ENCODE measurements at regions not wholly inside any gene's neighbourhood (a gene's known extent, or its start where the extent isn't known, plus 50 kb on each side); places are given as distances from the start of the nearest gene placed in this dataset.

- Histone ChIP-seq H3K36me3 (no peaks in the 10 kb centered on the region), H3K4me3 (no peak overlapping the region), H3K27ac (no peak overlapping the region), H3K4me1 (no peaks in the 10 kb centered on the region), H3K27me3 (no peaks in the 10 kb centered on the region), H3K9me3 (no peaks in the 10 kb centered on the region)
- TF ChIP-seq POLR2A (IDR thresholded peaks at IDR 0.05) (no peak), EP300 (IDR thresholded peaks at IDR 0.05) (no peak), POLR2AphosphoS5 (IDR thresholded peaks at IDR 0.05) (no peak)
- TF ChIP-seq, protein P1, sequence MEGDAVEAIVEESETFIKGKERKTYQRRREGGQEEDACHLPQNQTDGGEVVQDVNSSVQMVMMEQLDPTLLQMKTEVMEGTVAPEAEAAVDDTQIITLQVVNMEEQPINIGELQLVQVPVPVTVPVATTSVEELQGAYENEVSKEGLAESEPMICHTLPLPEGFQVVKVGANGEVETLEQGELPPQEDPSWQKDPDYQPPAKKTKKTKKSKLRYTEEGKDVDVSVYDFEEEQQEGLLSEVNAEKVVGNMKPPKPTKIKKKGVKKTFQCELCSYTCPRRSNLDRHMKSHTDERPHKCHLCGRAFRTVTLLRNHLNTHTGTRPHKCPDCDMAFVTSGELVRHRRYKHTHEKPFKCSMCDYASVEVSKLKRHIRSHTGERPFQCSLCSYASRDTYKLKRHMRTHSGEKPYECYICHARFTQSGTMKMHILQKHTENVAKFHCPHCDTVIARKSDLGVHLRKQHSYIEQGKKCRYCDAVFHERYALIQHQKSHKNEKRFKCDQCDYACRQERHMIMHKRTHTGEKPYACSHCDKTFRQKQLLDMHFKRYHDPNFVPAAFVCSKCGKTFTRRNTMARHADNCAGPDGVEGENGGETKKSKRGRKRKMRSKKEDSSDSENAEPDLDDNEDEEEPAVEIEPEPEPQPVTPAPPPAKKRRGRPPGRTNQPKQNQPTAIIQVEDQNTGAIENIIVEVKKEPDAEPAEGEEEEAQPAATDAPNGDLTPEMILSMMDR (IDR thresholded peaks at IDR 0.05), result no peak
- WGBS, 2 donors (ENCODE audit: low coverage in 1 of 2), result 51 to 66% methylated on average over 2 of the region's 2 CpGs
- ATAC-seq, result no peak
Measured at GRCh38 chr3:148077965-148078364, 619.7 kb upstream of the AGTR1 start.

DNA sequence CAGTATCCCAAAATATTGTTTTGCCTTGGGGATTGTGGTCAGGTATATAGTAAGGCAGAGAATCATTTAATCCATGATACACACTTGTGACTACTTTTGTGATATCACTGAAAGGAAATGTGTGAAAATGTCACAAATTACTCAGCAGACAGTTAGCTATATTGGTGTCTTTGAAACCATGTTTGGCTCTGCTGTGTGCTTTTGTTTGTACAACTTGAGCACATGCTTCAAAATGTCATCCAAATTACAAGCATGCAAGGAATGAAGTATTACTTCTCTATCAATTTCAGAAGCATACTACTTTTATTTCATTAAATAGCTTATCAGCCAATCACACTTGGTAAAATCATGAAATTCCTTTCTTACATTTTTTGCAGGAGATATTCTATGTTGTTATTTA is 619.0 kb upstream of the AGTR1 start:
- Histone ChIP-seq H3K4me3 (no peak overlapping the region), H3K4me1 (no peaks in the 10 kb centered on the region), H3K36me3 (no peaks in the 10 kb centered on the region), H3K9me3 (no peaks in the 10 kb centered on the region), H3K27ac (no peak overlapping the region), H3K27me3 (no peaks in the 10 kb centered on the region)
- TF ChIP-seq, protein P1 (IDR thresholded peaks at IDR 0.05), result no peak
- TF ChIP-seq POLR2AphosphoS5 (IDR thresholded peaks at IDR 0.05) (no peak), POLR2A (IDR thresholded peaks at IDR 0.05) (no peak), EP300 (IDR thresholded peaks at IDR 0.05) (no peak)
- ATAC-seq, result no peak

DNA sequence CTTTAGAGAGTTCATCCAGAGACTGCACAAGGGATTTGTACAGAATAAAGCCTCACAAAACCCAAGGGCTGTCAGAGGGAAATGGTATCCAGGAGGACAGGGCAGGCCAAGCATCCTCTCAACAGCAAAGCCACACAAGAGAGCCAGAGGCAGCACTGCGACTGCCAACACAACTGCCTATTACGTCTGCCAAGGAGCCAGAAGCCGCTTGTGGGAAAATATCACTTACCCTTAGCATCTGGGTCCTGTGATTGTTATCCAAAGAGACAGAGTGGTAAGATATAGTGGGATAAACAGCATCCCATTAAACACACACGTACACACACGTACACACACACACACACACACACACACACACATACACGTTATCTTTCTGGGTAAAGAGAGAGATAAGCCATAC is 618.3 kb upstream of the AGTR1 start:
- no peaks in the 10 kb centered on the region for H3K36me3 ChIP-seq
- 76 to 92% methylated on average over 3 to 4 of the region's 6 CpGs for WGBS, 2 donors (ENCODE audit: low coverage in 1 of 2)
- H3K27me3 ChIP-seq, result no peaks in the 10 kb centered on the region
- ATAC-seq, result no peak
- no peaks in the 10 kb centered on the region for H3K4me1 ChIP-seq
- no peaks in the 10 kb centered on the region for H3K9me3 ChIP-seq
- H3K4me3 ChIP-seq, result no peak overlapping the region
- TF ChIP-seq, protein P1 (IDR thresholded peaks at IDR 0.05), result no peak
- TF ChIP-seq EP300 (IDR thresholded peaks at IDR 0.05) (no peak), POLR2A (IDR thresholded peaks at IDR 0.05) (no peak), POLR2AphosphoS5 (IDR thresholded peaks at IDR 0.05) (no peak)
- H3K27ac ChIP-seq, result no peak overlapping the region

DNA sequence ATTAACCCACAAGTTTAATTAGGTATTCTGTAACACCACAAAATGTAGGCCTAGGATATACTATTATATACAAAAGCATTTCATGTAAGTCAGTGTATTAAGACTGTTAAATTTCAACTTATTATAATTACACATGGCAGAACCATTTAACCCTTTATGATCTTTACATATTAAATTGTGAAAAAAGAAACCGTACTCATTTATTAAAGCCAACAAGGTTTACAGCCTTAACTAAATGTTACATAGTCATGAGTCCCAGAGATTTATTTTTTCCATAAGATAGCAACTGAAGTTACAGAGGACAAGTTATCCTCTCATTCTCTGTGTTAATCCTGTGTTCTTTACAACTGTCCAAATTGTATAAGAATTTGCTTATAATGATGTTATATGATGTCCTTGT is 615.8 kb upstream of the AGTR1 start:
- no peak overlapping the region for H3K27ac ChIP-seq
- TF ChIP-seq POLR2A (IDR thresholded peaks at IDR 0.05) (no peak), EP300 (IDR thresholded peaks at IDR 0.05) (no peak)
- 100% methylated on average over 1 of the region's 1 CpG for WGBS, 2 donors (ENCODE audit: low coverage in 1 of 2)

GRCh38 chr3:148082506-148083280 is 615.0 kb upstream of the AGTR1 start:
- 73 to 93% methylated on average over 4 of the region's 4 CpGs for WGBS, 2 donors (ENCODE audit: low coverage in 1 of 2)
- Histone ChIP-seq H3K36me3 (no peaks in the 10 kb centered on the region), H3K27me3 (no peaks in the 10 kb centered on the region), H3K4me1 (no peaks in the 10 kb centered on the region), H3K27ac (no peak overlapping the region), H3K4me3 (no peak overlapping the region), H3K9me3 (no peaks in the 10 kb centered on the region)
- ATAC-seq, result no peak
- TF ChIP-seq POLR2A (IDR thresholded peaks at IDR 0.05) (no peak), POLR2AphosphoS5 (IDR thresholded peaks at IDR 0.05) (no peak), EP300 (IDR thresholded peaks at IDR 0.05) (no peak)
- TF ChIP-seq, protein P1 (IDR thresholded peaks at IDR 0.05), result no peak

More for the DNA sequence above, 615.8 kb upstream of the AGTR1 start:
- Histone ChIP-seq H3K36me3 (no peaks in the 10 kb centered on the region), H3K4me1 (no peaks in the 10 kb centered on the region), H3K27me3 (no peaks in the 10 kb centered on the region), H3K4me3 (no peak overlapping the region), H3K9me3 (no peaks in the 10 kb centered on the region)
- ATAC-seq, result no peak

Data from gastroesophageal sphincter (tissue), 4 donors.